ENCODE measurements at regions not wholly inside any gene's neighbourhood (a gene's known extent, or its start where the extent isn't known, plus 50 kb on each side); places are given as distances from the start of the nearest gene placed in this dataset.

DNA sequence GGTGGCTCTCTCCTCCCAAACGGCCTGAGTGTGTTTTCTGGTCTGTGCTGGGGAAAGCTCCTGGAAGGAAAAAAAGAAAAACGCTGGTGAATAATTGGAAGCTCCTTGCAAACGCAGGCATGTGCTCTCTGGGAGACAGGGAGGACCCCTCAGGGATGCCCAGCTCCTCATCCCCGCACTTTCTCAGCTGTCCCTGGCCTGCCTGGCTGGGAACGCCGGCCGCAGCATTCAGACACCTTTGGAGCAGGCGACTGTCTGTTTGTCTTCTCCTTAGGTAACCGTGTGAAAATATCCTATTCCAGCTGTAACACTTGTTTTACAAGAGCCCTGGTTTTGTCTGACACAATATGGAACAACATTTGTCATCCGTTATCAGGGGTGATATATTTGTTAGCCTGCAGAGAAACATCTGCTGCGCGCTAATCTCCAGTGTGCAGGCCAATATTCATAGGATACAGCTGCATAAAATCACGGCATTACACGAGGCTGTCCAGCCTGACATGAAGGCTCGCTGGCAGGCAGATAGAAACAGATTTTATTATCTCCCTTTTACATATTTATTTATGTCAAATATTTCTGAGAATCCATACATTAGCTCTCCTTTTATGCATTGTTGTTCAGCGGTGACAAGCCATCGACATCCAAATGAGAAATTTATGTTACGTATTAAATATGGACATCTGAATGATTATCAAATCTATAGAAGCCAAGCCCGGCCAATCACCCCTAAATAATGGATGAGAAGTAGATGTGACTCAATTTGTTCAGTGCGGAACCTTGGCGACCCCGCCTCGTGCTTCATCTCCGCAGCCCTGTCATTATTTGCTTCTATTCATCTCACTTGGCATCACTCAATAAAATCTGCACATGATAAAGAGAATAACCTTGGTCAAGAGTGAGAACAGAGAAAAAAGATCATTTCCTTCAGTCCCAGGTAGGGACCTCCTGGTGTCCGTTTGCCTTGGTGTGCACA, 675.1 kb upstream of the SALL3 start:
- no peak for DNase-seq

DNA sequence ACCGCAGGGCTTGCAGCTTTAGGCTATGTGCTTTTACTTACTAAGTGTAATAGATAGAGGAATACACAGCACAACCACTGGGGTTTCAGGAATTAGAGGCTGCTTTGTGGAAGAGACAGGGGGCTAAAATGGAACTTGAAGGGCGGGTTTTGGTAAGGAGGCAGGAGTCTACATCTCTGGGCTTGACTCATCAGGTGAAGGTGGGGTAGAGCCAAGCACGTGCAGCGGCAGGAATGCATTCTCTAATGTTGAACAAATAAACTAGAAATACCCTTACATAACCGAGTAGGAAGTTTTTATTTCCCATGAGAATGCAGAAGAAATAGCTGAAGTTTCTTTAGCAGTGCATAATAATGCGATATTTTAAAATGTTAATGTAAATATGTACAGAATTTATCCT, 673.8 kb upstream of the SALL3 start:
- DNase-seq = no peak

- DNase-seq = no peak
Observed at GRCh38 chr18:78309307-78309706, 670.3 kb upstream of the SALL3 start.

GRCh38 chr18:78309924-78310323, 669.7 kb upstream of the SALL3 start:
- DNase-seq = no peak

DNA sequence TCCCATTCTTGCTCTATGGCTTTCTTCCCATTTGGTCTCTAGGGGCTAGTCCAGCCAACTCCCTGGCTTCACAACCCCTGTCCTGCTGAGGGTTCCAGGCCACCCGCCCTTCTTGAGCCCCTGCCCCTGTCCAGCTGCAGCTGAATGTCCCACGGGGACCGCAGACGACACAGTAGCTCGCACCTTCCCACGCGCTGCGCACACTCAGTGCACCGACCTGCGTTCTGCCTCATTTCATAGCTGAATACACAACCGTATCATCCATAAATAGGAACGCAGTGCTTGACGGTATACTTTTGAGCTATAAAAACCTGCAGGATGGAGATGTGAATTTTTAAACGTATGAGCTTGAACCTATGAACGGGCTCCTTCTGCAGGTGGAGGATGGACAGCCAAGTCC, 660.4 kb upstream of the SALL3 start:
- no peak for DNase-seq

GRCh38 chr18:78319961-78320360, 659.7 kb upstream of the SALL3 start:
- no peak for DNase-seq

GRCh38 chr18:78321402-78321801, 658.2 kb upstream of the SALL3 start:
- DNase-seq = no peak

DNA sequence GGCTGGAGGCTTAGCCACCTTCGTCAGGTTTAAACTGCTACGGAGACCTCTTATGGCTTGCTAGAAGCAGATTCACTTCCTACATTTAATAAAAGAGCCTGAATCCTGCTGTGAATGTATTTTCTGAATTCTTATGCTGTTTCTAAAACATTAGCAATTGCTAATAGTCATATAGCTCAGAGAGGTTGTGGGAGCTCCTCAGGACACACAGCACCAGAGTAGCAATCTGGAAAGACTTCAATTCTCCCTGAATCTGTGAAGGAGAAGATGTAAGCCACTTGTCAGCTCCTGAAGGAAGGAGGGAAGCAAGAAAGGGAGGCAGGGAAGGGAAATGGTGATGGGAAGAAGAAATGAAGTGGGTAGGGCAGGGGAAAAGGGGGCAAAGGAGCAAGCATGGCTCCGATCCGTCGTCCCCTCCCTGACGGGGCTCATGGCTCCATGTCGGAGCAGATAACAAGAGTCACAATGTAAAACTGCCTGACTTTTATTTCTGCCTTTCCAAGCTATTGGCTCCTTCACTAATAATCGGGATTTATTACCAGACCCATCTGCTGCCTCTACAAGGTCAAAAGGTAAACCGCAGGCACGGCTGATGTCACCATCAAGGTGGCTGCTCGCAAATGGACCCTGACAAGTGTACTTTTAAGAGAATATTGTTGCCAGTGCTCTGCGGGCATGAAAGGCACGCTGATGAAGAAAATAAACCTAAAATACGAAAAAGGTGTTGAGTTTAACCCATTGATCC, 656.0 kb upstream of the SALL3 start:
- no peak for DNase-seq

DNA sequence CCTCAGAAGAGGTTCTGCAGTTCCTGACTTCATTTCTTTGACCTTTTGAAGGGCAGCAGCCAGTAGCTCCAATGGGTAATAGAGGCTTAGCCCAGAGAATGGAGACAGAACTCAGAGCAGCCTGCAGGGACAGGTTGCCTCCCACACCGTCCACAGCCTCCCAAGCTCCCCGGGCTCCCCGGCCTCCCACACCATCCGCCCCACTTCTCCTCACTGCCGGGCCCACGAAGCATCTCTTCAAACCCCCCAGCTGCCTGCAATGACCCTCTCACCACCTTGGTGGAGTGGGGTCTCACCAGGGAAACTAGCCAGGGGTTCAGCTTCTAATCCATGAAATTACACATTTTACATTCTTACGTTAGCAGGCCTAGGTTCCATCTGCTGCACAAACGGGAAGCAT, 652.0 kb upstream of the SALL3 start:
- DNase-seq = no peak

GRCh38 chr18:78330766-78331165, 648.9 kb upstream of the SALL3 start:
- DNase-seq = no peak

DNA sequence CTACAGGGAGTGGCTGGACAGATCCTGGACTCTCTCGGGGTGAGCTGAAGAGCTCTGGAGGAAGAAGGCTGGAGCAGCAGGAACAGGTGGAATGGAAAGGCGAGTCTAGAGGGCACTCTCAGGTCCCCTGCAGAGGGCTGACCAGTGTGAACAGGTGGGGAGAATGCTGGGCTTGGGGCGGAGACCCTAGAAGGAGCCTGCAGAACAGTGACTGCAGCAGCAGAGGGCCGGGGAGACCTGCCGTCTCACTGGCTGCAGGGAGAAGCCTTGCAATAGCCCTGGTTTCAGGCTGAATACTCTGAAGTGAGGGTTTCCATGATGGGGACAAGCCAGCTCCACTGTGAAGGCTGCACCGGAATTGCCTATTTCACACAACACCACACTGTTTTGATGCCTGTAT, 626.7 kb upstream of the SALL3 start:
- DNase-seq = no peak

DNA sequence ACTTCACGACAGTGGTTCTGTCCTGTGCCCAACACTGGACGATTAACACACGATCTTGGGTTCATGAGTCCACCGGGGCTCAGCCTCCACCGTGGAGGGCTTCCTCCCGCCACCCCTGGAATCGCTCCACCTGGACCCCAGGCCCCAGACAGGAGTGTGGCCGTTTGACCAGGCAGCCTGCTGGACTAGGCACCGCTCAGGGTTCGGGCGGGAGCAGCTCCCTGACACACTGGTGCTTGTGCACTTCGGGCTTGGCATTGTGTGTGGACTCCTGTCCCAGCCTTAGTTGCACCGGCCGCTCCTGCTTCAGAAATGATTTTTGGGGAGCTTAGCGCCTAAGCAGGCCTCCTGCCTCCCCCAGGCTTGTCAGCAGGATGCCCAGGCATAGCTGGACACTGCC, 617.4 kb upstream of the SALL3 start:
- DNase-seq = no peak

GRCh38 chr18:78363556-78364387, 615.8 kb upstream of the SALL3 start:
- no peak for DNase-seq

- DNase-seq = no peak
Observed at GRCh38 chr18:78364388-78364960, 615.1 kb upstream of the SALL3 start.

GRCh38 chr18:78367996-78368395, 611.6 kb upstream of the SALL3 start:
- no peak for DNase-seq

GRCh38 chr18:78368726-78369125, 610.9 kb upstream of the SALL3 start:
- DNase-seq = no peak

- no peak for DNase-seq
Observed at GRCh38 chr18:78376046-78376445, 603.6 kb upstream of the SALL3 start.

DNA sequence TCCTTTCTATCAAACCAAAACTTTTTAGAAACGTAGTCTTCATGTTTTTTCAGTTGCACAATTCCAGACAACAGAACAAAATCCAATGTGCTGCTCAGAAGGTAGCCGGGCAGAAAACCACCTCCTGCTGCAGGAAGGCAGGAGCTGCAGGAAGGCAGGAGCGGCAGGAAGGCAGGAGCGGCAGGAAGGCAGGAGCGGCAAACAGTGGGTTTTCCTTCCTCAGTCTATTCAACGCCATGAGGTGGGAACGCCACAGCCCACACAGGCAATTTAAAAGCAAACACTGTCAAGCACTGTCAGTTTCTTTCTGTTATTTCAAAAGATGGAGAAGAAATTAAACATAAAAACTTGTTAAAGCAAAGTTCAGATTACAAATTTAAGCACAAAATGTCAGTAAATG, 601.2 kb upstream of the SALL3 start:
- no peak for DNase-seq

DNA sequence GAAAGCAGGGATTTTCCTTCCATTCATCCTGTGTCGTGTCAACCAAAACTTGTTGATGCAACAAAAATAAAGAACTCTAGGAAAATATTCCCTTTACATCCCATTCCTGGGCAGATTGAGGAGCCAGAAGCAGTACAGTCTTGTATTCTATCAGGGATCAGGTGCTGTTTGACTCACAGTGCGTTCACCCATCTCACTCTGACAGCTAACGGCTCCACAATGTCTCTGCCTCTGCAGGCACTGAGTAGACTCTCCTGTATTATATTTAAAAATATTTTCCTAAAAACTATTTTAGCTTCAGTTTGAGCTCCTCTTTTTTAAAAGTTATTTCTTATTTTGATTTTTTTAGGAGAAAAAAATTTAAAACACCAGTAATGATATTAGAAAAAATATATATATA, 600.6 kb upstream of the SALL3 start:
- DNase-seq = no peak

- DNase-seq = no peak
Observed at GRCh38 chr18:78390348-78390951, 589.2 kb upstream of the SALL3 start.

- no peak for DNase-seq
Observed at GRCh38 chr18:78390952-78391348, 588.7 kb upstream of the SALL3 start.

GRCh38 chr18:78393086-78393862, 586.3 kb upstream of the SALL3 start:
- no peak for DNase-seq
